ENCODE measurements at regions not wholly inside any gene's neighbourhood (a gene's known extent, or its start where the extent isn't known, plus 50 kb on each side); places are given as distances from the start of the nearest gene placed in this dataset.

DNA sequence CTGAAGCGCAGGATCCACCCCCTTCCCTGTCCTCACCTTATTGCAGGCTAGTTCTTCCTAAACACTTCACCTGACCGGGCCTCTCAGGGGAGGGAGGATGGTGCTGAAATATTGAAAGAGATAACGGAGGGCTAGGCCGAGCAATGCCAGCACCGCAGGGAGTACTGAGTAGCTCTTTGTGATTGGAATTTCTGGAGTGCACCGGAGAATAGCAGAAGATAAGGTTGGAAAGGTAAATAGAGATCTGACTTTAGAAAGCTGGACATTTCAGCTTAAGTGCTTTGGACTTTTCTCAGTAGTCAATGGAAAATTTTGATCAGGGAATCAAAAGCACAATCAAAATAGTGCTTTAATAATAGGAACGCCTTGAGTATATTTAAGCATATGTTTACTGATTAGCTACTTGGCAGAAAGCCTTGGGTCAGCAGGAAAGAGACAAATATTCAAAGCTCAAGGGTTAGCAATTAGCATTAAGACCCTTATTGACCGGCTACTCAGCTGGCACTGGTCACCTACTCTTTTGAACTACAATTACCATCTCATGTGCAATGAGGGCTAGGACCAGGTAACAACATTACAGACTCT, 142.9 kb upstream of the NDUFV2 start (continued):
- TF ChIP-seq, protein P1, sequence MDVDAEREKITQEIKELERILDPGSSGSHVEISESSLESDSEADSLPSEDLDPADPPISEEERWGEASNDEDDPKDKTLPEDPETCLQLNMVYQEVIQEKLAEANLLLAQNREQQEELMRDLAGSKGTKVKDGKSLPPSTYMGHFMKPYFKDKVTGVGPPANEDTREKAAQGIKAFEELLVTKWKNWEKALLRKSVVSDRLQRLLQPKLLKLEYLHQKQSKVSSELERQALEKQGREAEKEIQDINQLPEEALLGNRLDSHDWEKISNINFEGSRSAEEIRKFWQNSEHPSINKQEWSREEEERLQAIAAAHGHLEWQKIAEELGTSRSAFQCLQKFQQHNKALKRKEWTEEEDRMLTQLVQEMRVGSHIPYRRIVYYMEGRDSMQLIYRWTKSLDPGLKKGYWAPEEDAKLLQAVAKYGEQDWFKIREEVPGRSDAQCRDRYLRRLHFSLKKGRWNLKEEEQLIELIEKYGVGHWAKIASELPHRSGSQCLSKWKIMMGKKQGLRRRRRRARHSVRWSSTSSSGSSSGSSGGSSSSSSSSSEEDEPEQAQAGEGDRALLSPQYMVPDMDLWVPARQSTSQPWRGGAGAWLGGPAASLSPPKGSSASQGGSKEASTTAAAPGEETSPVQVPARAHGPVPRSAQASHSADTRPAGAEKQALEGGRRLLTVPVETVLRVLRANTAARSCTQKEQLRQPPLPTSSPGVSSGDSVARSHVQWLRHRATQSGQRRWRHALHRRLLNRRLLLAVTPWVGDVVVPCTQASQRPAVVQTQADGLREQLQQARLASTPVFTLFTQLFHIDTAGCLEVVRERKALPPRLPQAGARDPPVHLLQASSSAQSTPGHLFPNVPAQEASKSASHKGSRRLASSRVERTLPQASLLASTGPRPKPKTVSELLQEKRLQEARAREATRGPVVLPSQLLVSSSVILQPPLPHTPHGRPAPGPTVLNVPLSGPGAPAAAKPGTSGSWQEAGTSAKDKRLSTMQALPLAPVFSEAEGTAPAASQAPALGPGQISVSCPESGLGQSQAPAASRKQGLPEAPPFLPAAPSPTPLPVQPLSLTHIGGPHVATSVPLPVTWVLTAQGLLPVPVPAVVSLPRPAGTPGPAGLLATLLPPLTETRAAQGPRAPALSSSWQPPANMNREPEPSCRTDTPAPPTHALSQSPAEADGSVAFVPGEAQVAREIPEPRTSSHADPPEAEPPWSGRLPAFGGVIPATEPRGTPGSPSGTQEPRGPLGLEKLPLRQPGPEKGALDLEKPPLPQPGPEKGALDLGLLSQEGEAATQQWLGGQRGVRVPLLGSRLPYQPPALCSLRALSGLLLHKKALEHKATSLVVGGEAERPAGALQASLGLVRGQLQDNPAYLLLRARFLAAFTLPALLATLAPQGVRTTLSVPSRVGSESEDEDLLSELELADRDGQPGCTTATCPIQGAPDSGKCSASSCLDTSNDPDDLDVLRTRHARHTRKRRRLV (CRISPR knock-in tag; IDR thresholded peaks at IDR 0.05) = no peak
- TF ChIP-seq AHR (CRISPR knock-in tag; IDR thresholded peaks at IDR 0.05) (no peak), RARA (CRISPR knock-in tag; IDR thresholded peaks at IDR 0.05) (no peak), ZNF354B (CRISPR knock-in tag; IDR thresholded peaks at IDR 0.05) (no peak), AGO1 (IDR thresholded peaks at IDR 0.05; ENCODE audit: low read depth, low read length, poor library complexity, severe bottlenecking) (no peak), ZNF230 (CRISPR knock-in tag; IDR thresholded peaks at IDR 0.05) (no peak), TOPORS (CRISPR knock-in tag; IDR thresholded peaks at IDR 0.05) (peak; percentile 11; the same call in 1 of the 2 replicates), ZNF766 (CRISPR knock-in tag; IDR thresholded peaks at IDR 0.05; ENCODE audit: borderline replicate concordance) (no peak), GLI4 (CRISPR knock-in tag; IDR thresholded peaks at IDR 0.05; ENCODE audit: borderline replicate concordance) (no peak), SP1 (IDR thresholded peaks at IDR 0.05) (no peak), SP1 (CRISPR knock-in tag; IDR thresholded peaks at IDR 0.05) (no peak), JARID2 (CRISPR knock-in tag; IDR thresholded peaks at IDR 0.05; ENCODE audit: insufficient replicate concordance) (no peak)
- TF ChIP-seq, protein P2, sequence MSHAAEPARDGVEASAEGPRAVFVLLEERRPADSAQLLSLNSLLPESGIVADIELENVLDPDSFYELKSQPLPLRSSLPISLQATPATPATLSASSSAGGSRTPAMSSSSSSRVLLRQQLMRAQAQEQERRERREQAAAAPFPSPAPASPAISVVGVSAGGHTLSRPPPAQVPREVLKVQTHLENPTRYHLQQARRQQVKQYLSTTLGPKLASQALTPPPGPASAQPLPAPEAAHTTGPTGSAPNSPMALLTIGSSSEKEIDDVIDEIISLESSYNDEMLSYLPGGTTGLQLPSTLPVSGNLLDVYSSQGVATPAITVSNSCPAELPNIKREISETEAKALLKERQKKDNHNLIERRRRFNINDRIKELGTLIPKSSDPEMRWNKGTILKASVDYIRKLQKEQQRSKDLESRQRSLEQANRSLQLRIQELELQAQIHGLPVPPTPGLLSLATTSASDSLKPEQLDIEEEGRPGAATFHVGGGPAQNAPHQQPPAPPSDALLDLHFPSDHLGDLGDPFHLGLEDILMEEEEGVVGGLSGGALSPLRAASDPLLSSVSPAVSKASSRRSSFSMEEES (CRISPR knock-in tag; IDR thresholded peaks at IDR 0.05) = no peak
- TF ChIP-seq, protein P3, sequence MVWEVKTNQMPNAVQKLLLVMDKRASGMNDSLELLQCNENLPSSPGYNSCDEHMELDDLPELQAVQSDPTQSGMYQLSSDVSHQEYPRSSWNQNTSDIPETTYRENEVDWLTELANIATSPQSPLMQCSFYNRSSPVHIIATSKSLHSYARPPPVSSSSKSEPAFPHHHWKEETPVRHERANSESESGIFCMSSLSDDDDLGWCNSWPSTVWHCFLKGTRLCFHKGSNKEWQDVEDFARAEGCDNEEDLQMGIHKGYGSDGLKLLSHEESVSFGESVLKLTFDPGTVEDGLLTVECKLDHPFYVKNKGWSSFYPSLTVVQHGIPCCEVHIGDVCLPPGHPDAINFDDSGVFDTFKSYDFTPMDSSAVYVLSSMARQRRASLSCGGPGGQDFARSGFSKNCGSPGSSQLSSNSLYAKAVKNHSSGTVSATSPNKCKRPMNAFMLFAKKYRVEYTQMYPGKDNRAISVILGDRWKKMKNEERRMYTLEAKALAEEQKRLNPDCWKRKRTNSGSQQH (CRISPR knock-in tag; IDR thresholded peaks at IDR 0.05; ENCODE audit: low read depth) = no peak
- TF ChIP-seq, protein P4, sequence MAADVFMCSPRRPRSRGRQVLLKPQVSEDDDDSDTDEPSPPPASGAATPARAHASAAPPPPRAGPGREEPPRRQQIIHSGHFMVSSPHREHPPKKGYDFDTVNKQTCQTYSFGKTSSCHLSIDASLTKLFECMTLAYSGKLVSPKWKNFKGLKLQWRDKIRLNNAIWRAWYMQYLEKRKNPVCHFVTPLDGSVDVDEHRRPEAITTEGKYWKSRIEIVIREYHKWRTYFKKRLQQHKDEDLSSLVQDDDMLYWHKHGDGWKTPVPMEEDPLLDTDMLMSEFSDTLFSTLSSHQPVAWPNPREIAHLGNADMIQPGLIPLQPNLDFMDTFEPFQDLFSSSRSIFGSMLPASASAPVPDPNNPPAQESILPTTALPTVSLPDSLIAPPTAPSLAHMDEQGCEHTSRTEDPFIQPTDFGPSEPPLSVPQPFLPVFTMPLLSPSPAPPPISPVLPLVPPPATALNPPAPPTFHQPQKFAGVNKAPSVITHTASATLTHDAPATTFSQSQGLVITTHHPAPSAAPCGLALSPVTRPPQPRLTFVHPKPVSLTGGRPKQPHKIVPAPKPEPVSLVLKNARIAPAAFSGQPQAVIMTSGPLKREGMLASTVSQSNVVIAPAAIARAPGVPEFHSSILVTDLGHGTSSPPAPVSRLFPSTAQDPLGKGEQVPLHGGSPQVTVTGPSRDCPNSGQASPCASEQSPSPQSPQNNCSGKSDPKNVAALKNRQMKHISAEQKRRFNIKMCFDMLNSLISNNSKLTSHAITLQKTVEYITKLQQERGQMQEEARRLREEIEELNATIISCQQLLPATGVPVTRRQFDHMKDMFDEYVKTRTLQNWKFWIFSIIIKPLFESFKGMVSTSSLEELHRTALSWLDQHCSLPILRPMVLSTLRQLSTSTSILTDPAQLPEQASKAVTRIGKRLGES (CRISPR knock-in tag; IDR thresholded peaks at IDR 0.05; ENCODE audit: borderline replicate concordance) = no peak
- TF ChIP-seq, protein P5, sequence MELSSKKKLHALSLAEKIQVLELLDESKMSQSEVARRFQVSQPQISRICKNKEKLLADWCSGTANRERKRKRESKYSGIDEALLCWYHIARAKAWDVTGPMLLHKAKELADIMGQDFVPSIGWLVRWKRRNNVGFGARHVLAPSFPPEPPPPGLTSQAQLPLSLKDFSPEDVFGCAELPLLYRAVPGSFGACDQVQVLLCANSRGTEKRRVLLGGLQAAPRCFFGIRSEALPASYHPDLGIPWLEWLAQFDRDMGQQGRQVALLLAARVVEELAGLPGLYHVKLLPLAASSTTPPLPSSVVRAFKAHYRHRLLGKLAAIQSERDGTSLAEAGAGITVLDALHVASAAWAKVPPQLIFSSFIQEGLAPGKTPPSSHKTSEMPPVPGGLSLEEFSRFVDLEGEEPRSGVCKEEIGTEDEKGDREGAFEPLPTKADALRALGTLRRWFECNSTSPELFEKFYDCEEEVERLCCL (CRISPR knock-in tag; IDR thresholded peaks at IDR 0.05; ENCODE audit: borderline replicate concordance) = no peak
- TF ChIP-seq, protein P6, sequence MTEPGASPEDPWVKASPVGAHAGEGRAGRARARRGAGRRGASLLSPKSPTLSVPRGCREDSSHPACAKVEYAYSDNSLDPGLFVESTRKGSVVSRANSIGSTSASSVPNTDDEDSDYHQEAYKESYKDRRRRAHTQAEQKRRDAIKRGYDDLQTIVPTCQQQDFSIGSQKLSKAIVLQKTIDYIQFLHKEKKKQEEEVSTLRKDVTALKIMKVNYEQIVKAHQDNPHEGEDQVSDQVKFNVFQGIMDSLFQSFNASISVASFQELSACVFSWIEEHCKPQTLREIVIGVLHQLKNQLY (CRISPR knock-in tag; IDR thresholded peaks at IDR 0.05) = no peak
